ENCODE measurements at regions not wholly inside any gene's neighbourhood (a gene's known extent, or its start where the extent isn't known, plus 50 kb on each side); places are given as distances from the start of the nearest gene placed in this dataset.

GRCh38 chr4:7118013-7118832 is 50.4 kb upstream of the GRPEL1 start:
- no peak overlapping the region for H3K27ac Mint-ChIP-seq
- H3K27me3 Mint-ChIP-seq, result peaks cover 8% of the 10 kb centered on the region
- H3K4me3 Mint-ChIP-seq, result no peak overlapping the region
- no peaks in the 10 kb centered on the region for H3K36me3 Mint-ChIP-seq (ENCODE audit: low read depth)
- POLR2A ChIA-PET, result no interaction called here
- DNase-seq, result no peak
- CTCF ChIA-PET, result no interaction called here
- H3K4me1 Mint-ChIP-seq, result no peaks in the 10 kb centered on the region
- H3K9me3 Mint-ChIP-seq, result peaks cover 6% of the 10 kb centered on the region
